OCI-LY7 (cell line): ENCODE measurements at regions not wholly inside any gene's neighbourhood (a gene's known extent, or its start where the extent isn't known, plus 50 kb on each side); places are given as distances from the start of the nearest gene placed in this dataset.

ENCODE experiments used
- BruUV-seq: library from RNA; stranded (reverse); fragments of 400-500 nt; replicated peaks from 2 replicates; lab custom pipeline; 2021; lab: Mats Ljungman, UMichigan
- CTCF ChIA-PET: fragments of 300-600 bp; sonication (Branson Sonifier 250); formaldehyde crosslinking; loops from one replicate; lab custom pipeline; 2022; ENCODE audit warnings: antibody characterized with exemption; ENCODE audit not compliant: unreplicated experiment; lab: Charles Lee
- POLR2A ChIA-PET: fragments of 300-600 bp; sonication (Branson Sonifier 250); formaldehyde crosslinking; loops from one replicate; lab custom pipeline; 2022; ENCODE audit warnings: antibody characterized with exemption; lab: Charles Lee
- DNase-seq: peaks from one replicate; pipeline ENCODE4 v3.0.0-alpha.2; 2015; ENCODE audit warnings: low spot score
- H2AFZ ChIP-seq: fragments of 200-600 bp; sonication (generic), shearing (Covaris generic); 2 replicates; pipeline ENCODE4 v1.6.1; 2014; ENCODE audit warnings: mild to moderate bottlenecking, antibody characterized with exemption, low read length, moderate library complexity
- H3K27ac ChIP-seq: fragments of 200-600 bp; sonication (generic); 2 replicates; pipeline ENCODE4 v1.5.1; 2014; ENCODE audit warnings: mixed run types, low read depth, mild to moderate bottlenecking, moderate library complexity, low read length, inconsistent platforms; ENCODE audit not compliant: poor library complexity, severe bottlenecking
- H3K36me3 ChIP-seq: fragments of 200-600 bp; sonication (generic); 2 replicates; pipeline ENCODE4 v1.6.1; 2014; ENCODE audit warnings: mild to moderate bottlenecking, antibody characterized with exemption, low read length, moderate library complexity, mixed read lengths; ENCODE audit not compliant: insufficient read depth
- H3K4me1 ChIP-seq: fragments of 200-600 bp; sonication (generic); 2 replicates; pipeline ENCODE4 v1.5.1; 2014; ENCODE audit warnings: mild to moderate bottlenecking, low read length; ENCODE audit not compliant: insufficient read depth, poor library complexity, severe bottlenecking
- H3K4me2 ChIP-seq: fragments of 200-600 bp; sonication (generic); 2 replicates; pipeline ENCODE4 v1.6.1; 2014; ENCODE audit warnings: mild to moderate bottlenecking, low read length
- H3K4me3 ChIP-seq: fragments of 200-600 bp; sonication (generic); 2 replicates; pipeline ENCODE4 v1.5.1; 2014; ENCODE audit warnings: mild to moderate bottlenecking, low read depth, low read length; ENCODE audit not compliant: poor library complexity, severe bottlenecking
- H3K79me2 ChIP-seq: fragments of 200-600 bp; sonication (generic); 2 replicates; pipeline ENCODE4 v1.6.1; 2016; ENCODE audit warnings: low read depth, mild to moderate bottlenecking, low read length, moderate library complexity, mixed read lengths; ENCODE audit not compliant: insufficient read depth
- H3K9me2 ChIP-seq: fragments of 200-600 bp; sonication (generic); 2 replicates; pipeline ENCODE4 v1.6.1; 2016; ENCODE audit warnings: mild to moderate bottlenecking, low read length, mixed read lengths; ENCODE audit not compliant: insufficient read depth
- H3K9me3 ChIP-seq: fragments of 200-600 bp; sonication (generic); 2 replicates; pipeline ENCODE4 v1.6.1; 2014; ENCODE audit warnings: mild to moderate bottlenecking, mixed run types, low read length, mixed read lengths
- H4K20me1 ChIP-seq: fragments of 200-600 bp; sonication (generic); 2 replicates; pipeline ENCODE4 v1.6.1; 2014; ENCODE audit warnings: mild to moderate bottlenecking, antibody characterized with exemption, low read length, moderate library complexity, mixed read lengths; ENCODE audit not compliant: insufficient read depth
- CTCF ChIP-seq: fragments of 200-600 bp; sonication (generic); conservative IDR thresholded peaks from 2 replicates; pipeline ENCODE4 v1.5.1; 2014; ENCODE audit warnings: mild to moderate bottlenecking, antibody characterized with exemption, low read length, moderate library complexity, mixed read lengths
- EZH2phosphoT487 ChIP-seq: fragments of 200-600 bp; sonication (generic); IDR thresholded peaks from 2 replicates; pipeline ENCODE4 v1.6.1; 2018; ENCODE audit warnings: low read depth, borderline replicate concordance, mild to moderate bottlenecking, mixed run types, antibody characterized with exemption, low read length, moderate library complexity, mixed read lengths
- intact Hi-C: fragments of 100-400 bp; cut with micrococcal nuclease; formaldehyde crosslinking; loops from one replicate; pipeline ENCODE4 v1.10.0; 2022; ENCODE audit not compliant: unreplicated experiment

DNA sequence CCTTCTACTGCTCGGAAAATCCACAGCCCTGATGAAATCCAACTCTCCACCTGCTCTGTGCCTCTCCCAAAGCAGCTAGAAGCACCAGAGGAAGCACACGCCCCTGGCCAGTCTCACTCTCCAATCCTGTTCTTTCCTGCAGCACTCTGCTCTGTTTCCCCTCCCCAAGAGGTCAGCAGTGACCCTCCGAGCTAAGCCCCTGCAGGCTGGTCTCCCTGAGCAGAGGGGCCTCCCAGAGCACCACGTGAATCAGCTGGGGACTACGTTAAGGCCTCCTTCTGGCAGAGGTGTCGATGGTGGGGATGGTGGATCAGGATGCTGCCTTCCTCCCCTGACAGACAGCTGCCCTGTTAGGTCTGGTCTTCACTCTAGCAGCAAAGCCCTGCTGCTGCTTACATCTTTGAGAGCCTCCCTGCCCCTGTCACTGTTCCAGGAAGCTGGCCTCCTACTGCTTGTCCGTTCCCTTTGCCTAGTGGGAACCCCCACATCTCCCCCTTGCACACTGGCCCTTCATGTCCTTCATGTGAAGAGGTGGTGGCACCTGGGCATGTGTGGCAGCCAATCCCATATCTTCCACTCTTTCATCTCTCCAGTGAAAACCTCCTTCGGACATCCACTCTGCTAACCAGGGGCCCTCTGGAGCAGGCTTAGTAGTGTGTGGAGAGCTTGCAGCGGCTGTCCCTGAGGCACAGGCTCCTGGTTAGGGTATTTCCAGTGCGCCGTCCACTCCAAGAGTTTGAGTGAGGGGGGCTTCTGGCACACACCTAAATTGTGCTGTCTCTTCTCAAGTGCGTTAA, 307.5 kb upstream of the HS6ST1 start:
- Histone ChIP-seq H3K27ac (no peak overlapping the region), H3K36me3 (no peaks in the 10 kb centered on the region), H3K4me3 (no peak overlapping the region), H3K9me2 (no peaks in the 10 kb centered on the region), H3K79me2 (no peaks in the 10 kb centered on the region), H2AFZ (no peak overlapping the region), H3K9me3 (no peaks in the 10 kb centered on the region), H4K20me1 (no peaks in the 10 kb centered on the region), H3K4me2 (no peak overlapping the region), H3K4me1 (no peaks in the 10 kb centered on the region)
- no TSS peak for BruUV-seq
- CTCF ChIA-PET: no interaction called here
- intact Hi-C loops: no loop called here
- POLR2A ChIA-PET: no interaction called here
- TF ChIP-seq EZH2phosphoT487 (no peak), CTCF (no peak)
- no peak for DNase-seq

GRCh38 chr2:128626760-128627511, 308.3 kb upstream of the HS6ST1 start:
- no TSS peak for BruUV-seq
- Histone ChIP-seq H3K4me1 (no peaks in the 10 kb centered on the region), H3K4me3 (no peak overlapping the region), H3K27ac (no peak overlapping the region), H3K9me2 (no peaks in the 10 kb centered on the region), H3K9me3 (no peaks in the 10 kb centered on the region), H4K20me1 (no peaks in the 10 kb centered on the region), H3K36me3 (no peaks in the 10 kb centered on the region), H3K4me2 (no peak overlapping the region), H2AFZ (no peak overlapping the region), H3K79me2 (no peaks in the 10 kb centered on the region)
- POLR2A ChIA-PET: no interaction called here
- TF ChIP-seq CTCF (no peak), EZH2phosphoT487 (no peak)
- no peak for DNase-seq
- CTCF ChIA-PET: interaction anchor here (0.5 kb wide), 1 partner anchor 10 kb away, joined by 5 read pairs; no protein-coding TSS in a partner anchor
- intact Hi-C loops: no loop called here
